Endothelial cell of umbilical vein (primary cell): ENCODE measurements at regions not wholly inside any gene's neighbourhood (a gene's known extent, or its start where the extent isn't known, plus 50 kb on each side); places are given as distances from the start of the nearest gene placed in this dataset.

ENCODE experiments used
- BruUV-seq: library from RNA; stranded (reverse); fragments of 400-500 nt; replicated peaks from 2 replicates; lab custom pipeline; 2021; lab: Mats Ljungman, UMichigan
- CTCF ChIA-PET: fragments of 300-600, 350-600 bp; sonication (Branson Sonifier 250); formaldehyde crosslinking; loops from one replicate; lab custom pipeline; 2021; ENCODE audit warnings: antibody characterized with exemption, inconsistent platforms; lab: Charles Lee
- POLR2A ChIA-PET: fragments of 300-600, 350-600 bp; sonication (Branson Sonifier 250); formaldehyde crosslinking; loops from one replicate; lab custom pipeline; 2021; ENCODE audit warnings: antibody characterized with exemption, inconsistent platforms; lab: Charles Lee
- DNase-seq: peaks from one replicate; pipeline ENCODE4 v3.0.0-alpha.2; 2011; ENCODE audit warnings: low read depth, low spot score
- FAIRE-seq: peaks from 2 replicates; lab custom pipeline; 2011; peaks lifted over from hg19 to GRCh38; lab: Jason Lieb, UNC
- H2AFZ ChIP-seq: 2 replicates; pipeline ENCODE4 v1.6.0; 2012; ENCODE audit warnings: low read depth, low read length, control low read depth, inconsistent platforms
- H3K27ac ChIP-seq: 2 replicates; pipeline ENCODE4 v1.5.1; 2011; ENCODE audit warnings: low read depth, mild to moderate bottlenecking, control low read depth, low read length, moderate library complexity; ENCODE audit not compliant: insufficient read depth
- H3K27me3 ChIP-seq, 2 experiments: 2 replicates each; pipeline versions ENCODE4 v1.6.0 to v1.6.1; 2011; ENCODE audit warnings: low read length in 2 of 2, mixed read lengths in 1 of 2; ENCODE audit not compliant: control insufficient read depth in 2 of 2, insufficient read depth in 2 of 2
- H3K36me3 ChIP-seq, 2 experiments: 2 replicates in 1 of 2; 3 replicates in 1 of 2; pipeline ENCODE4 v1.5.1; 2011; ENCODE audit warnings: low read length in 2 of 2, mild to moderate bottlenecking in 1 of 2, moderate library complexity in 1 of 2; ENCODE audit not compliant: control insufficient read depth in 2 of 2, insufficient read depth in 2 of 2; ENCODE audit errors: extremely low read depth in 1 of 2
- H3K4me1 ChIP-seq: 3 replicates; pipeline ENCODE4 v1.5.1; 2011; ENCODE audit warnings: mild to moderate bottlenecking, low read length; ENCODE audit not compliant: control insufficient read depth, insufficient read depth; ENCODE audit errors: extremely low read depth
- H3K4me2 ChIP-seq: 2 replicates; pipeline ENCODE4 v1.6.1; 2011; ENCODE audit warnings: low read length, control low read depth, mixed read lengths; ENCODE audit not compliant: insufficient read depth
- H3K4me3 ChIP-seq, 3 experiments: fragments of 200-600 bp in 1 of 3; sonication (generic), shearing (Covaris generic) in 1 of 3; replicated peaks in 1 of 3; 2 replicates each; pipeline ENCODE4 v1.5.1; 2011 to 2016; ENCODE audit warnings: control low read depth in 3 of 3, low read length in 3 of 3, mild to moderate bottlenecking in 2 of 3, inconsistent platforms in 1 of 3, low read depth in 1 of 3, moderate library complexity in 1 of 3; ENCODE audit not compliant: insufficient read depth in 1 of 3
- H3K79me2 ChIP-seq: 2 replicates; pipeline ENCODE4 v1.6.0; 2012; ENCODE audit warnings: low read length, inconsistent platforms; ENCODE audit not compliant: control insufficient read depth, insufficient read depth
- H3K9ac ChIP-seq: replicated peaks from 2 replicates; pipeline ENCODE3; 2011; ENCODE audit warnings: low read length, control low read depth; ENCODE audit not compliant: insufficient read depth; ENCODE audit errors: extremely low read depth
- H3K9me1 ChIP-seq: replicated peaks from 3 replicates; pipeline ENCODE4 v1.6.0; 2011; ENCODE audit warnings: mild to moderate bottlenecking, low read length; ENCODE audit not compliant: control insufficient read depth, insufficient read depth; ENCODE audit errors: extremely low read depth
- H3K9me3 ChIP-seq: replicated peaks from 2 replicates; pipeline ENCODE4 v1.5.1; 2012; ENCODE audit warnings: low read length, inconsistent platforms; ENCODE audit not compliant: control insufficient read depth, insufficient read depth
- H4K20me1 ChIP-seq: replicated peaks from 2 replicates; pipeline ENCODE3; 2011; ENCODE audit warnings: mild to moderate bottlenecking, low read length; ENCODE audit not compliant: control insufficient read depth, insufficient read depth; ENCODE audit errors: extremely low read depth
- EZH2 ChIP-seq: IDR thresholded peaks from 2 replicates; pipeline ENCODE4 v1.6.1; 2012; ENCODE audit warnings: borderline replicate concordance, low read depth, mild to moderate bottlenecking, moderate library complexity, low read length, inconsistent platforms; ENCODE audit not compliant: severe bottlenecking
- FOS ChIP-seq: IDR thresholded peaks from 2 replicates; pipeline ENCODE4 v1.6.1; 2011; ENCODE audit warnings: mild to moderate bottlenecking, low read length, moderate library complexity, borderline replicate concordance; ENCODE audit not compliant: insufficient read depth
- GATA2 ChIP-seq: IDR thresholded peaks from 2 replicates; pipeline ENCODE4 v1.7.0; 2011; ENCODE audit warnings: low read depth, mild to moderate bottlenecking, moderate library complexity, mixed read lengths, low read length; ENCODE audit not compliant: insufficient read length, insufficient read depth
- JUN ChIP-seq: IDR thresholded peaks from 2 replicates; pipeline ENCODE4 v1.6.1; 2011; ENCODE audit warnings: borderline replicate concordance, low read depth; ENCODE audit not compliant: insufficient read length, insufficient read depth
- MYC ChIP-seq: IDR thresholded peaks from one replicate; pipeline ENCODE4 v1.6.1; 2011; ENCODE audit warnings: mild to moderate bottlenecking, low read depth, low read length
- POLR2A ChIP-seq: IDR thresholded peaks from 2 replicates; pipeline ENCODE4 v1.6.1; 2012; ENCODE audit warnings: low read depth, mild to moderate bottlenecking, control low read depth, low read length
- POLR2AphosphoS5 ChIP-seq: IDR thresholded peaks from 2 replicates; pipeline ENCODE4 v1.6.1; 2012; ENCODE audit warnings: low read depth, mild to moderate bottlenecking, control low read depth, low read length, moderate library complexity; ENCODE audit not compliant: insufficient read depth
- dilution Hi-C: fragments of 300-500 bp; cut with MboI; formaldehyde crosslinking; loops from one replicate; pipeline ENCODE4 v1.15.0; 2019; ENCODE audit warnings: low sequenced_read_pairs; ENCODE audit not compliant: extremely low pct_ligation_motif_present
- intact Hi-C: fragments of 100-400 bp; cut with micrococcal nuclease; formaldehyde crosslinking; loops from one replicate; pipeline ENCODE4 v1.10.0; 2022
- TF ChIP-seq, protein P1 (sequence below), 2 donors: IDR thresholded peaks; 1 replicate in 1 of 2; 2 replicates in 1 of 2; pipeline ENCODE4 v1.5.1; 2011; ENCODE audit warnings: low read length in 2 of 2, mild to moderate bottlenecking in 2 of 2, moderate library complexity in 2 of 2, control low read depth in 1 of 2, inconsistent platforms in 1 of 2, low read depth in 1 of 2; ENCODE audit not compliant: insufficient read depth in 1 of 2; ENCODE audit errors: extremely low read depth in 1 of 2
- TF ChIP-seq, protein P2 (sequence below): IDR thresholded peaks from 2 replicates; pipeline ENCODE4 v1.6.1; 2011; ENCODE audit not compliant: insufficient read depth, insufficient read length

DNA sequence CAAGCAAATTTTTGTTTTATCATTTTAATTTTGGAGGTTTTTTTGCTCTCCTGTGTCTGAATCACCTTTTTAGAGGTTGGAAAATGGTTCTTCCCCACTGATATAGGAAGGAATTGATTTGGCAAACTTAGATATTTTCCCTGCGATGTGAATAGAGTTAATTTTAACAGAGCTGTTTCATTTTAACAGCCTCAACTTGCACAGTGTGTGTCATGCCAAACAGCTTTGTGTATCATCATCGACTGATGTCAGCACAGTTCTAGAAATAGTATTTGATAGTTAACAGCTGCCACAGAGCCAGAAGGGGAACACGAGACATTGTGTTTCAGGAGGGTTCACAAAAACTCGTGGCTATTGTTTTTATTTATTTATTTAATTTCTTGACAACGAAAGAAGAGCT lies 243.1 kb upstream of the FOXN3 start:
- Histone ChIP-seq H3K4me3 (no peak overlapping the region), H3K79me2 (no peaks in the 10 kb centered on the region), H3K9ac (no peak overlapping the region), H3K4me1 (no peaks in the 10 kb centered on the region), H2AFZ (no peak overlapping the region), H3K27me3 (no peaks in the 10 kb centered on the region), H3K36me3 (no peaks in the 10 kb centered on the region), H3K9me3 (no peaks in the 10 kb centered on the region), H3K4me2 (no peak overlapping the region), H4K20me1 (no peaks in the 10 kb centered on the region), H3K27ac (no peak overlapping the region), H3K9me1 (no peaks in the 10 kb centered on the region)
- ChIA-PET POLR2A (no interaction called here), CTCF (interaction anchor here (0.6 to 1.3 kb wide), 2 partner anchors 8 to 15 kb away, joined by 3 read pairs; no protein-coding TSS in a partner anchor)
- dilution Hi-C loops, result no loop called here
- BruUV-seq, result no TSS peak
- intact Hi-C loops, result no loop called here
- DNase-seq, result no peak
- TF ChIP-seq FOS (no peak), POLR2AphosphoS5 (no peak), JUN (no peak), GATA2 (no peak), MYC (no peak), POLR2A (no peak), EZH2 (no peak)
- TF ChIP-seq, protein P1, sequence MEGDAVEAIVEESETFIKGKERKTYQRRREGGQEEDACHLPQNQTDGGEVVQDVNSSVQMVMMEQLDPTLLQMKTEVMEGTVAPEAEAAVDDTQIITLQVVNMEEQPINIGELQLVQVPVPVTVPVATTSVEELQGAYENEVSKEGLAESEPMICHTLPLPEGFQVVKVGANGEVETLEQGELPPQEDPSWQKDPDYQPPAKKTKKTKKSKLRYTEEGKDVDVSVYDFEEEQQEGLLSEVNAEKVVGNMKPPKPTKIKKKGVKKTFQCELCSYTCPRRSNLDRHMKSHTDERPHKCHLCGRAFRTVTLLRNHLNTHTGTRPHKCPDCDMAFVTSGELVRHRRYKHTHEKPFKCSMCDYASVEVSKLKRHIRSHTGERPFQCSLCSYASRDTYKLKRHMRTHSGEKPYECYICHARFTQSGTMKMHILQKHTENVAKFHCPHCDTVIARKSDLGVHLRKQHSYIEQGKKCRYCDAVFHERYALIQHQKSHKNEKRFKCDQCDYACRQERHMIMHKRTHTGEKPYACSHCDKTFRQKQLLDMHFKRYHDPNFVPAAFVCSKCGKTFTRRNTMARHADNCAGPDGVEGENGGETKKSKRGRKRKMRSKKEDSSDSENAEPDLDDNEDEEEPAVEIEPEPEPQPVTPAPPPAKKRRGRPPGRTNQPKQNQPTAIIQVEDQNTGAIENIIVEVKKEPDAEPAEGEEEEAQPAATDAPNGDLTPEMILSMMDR (IDR thresholded peaks at IDR 0.05; ENCODE audit: extremely low read depth in 1 of 2, insufficient read depth in 1 of 2, low read depth in 1 of 2, low read length in 2 of 2), result no peak
- TF ChIP-seq, protein P2, sequence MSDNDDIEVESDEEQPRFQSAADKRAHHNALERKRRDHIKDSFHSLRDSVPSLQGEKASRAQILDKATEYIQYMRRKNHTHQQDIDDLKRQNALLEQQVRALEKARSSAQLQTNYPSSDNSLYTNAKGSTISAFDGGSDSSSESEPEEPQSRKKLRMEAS, result no peak
- no peak for FAIRE-seq
